ENCODE measurements at regions not wholly inside any gene's neighbourhood (a gene's known extent, or its start where the extent isn't known, plus 50 kb on each side); places are given as distances from the start of the nearest gene placed in this dataset.

- TF ChIP-seq RHOXF2B (CRISPR knock-in tag; conservative IDR thresholded peaks at IDR 0.05) (no peak), CHCHD3 (CRISPR knock-in tag; IDR thresholded peaks at IDR 0.05) (no peak), ZHX1 (conservative IDR thresholded peaks at IDR 0.05; ENCODE audit: low read length) (no peak), PML (IDR thresholded peaks at IDR 0.05; ENCODE audit: low read length) (peak; percentile 83), ZNF830 (CRISPR knock-in tag; IDR thresholded peaks at IDR 0.05) (no peak), NFATC3 (IDR thresholded peaks at IDR 0.05) (no peak), AFF4 (CRISPR knock-in tag; IDR thresholded peaks at IDR 0.05) (no peak), FOXP4 (CRISPR knock-in tag; IDR thresholded peaks at IDR 0.05; ENCODE audit: borderline replicate concordance) (no peak), SREBF2 (CRISPR knock-in tag; IDR thresholded peaks at IDR 0.05) (no peak), ZNF239 (CRISPR knock-in tag; IDR thresholded peaks at IDR 0.05) (no peak), U2AF2 (optimal IDR thresholded peaks at IDR 0.05; ENCODE audit: low read depth, low read length) (no peak), FOXO4 (CRISPR knock-in tag; IDR thresholded peaks at IDR 0.05) (no peak), SMAD2 (IDR thresholded peaks at IDR 0.05; ENCODE audit: low read depth, low read length) (no peak), DDX20 (tag; IDR thresholded peaks at IDR 0.05; ENCODE audit: low read depth) (no peak), OTX1 (CRISPR knock-in tag; IDR thresholded peaks at IDR 0.05) (no peak), GATA2 (CRISPR knock-in tag; IDR thresholded peaks at IDR 0.05) (peak; percentile 81), ZNF780A (CRISPR knock-in tag; IDR thresholded peaks at IDR 0.05) (no peak)
- TF ChIP-seq, protein P1, sequence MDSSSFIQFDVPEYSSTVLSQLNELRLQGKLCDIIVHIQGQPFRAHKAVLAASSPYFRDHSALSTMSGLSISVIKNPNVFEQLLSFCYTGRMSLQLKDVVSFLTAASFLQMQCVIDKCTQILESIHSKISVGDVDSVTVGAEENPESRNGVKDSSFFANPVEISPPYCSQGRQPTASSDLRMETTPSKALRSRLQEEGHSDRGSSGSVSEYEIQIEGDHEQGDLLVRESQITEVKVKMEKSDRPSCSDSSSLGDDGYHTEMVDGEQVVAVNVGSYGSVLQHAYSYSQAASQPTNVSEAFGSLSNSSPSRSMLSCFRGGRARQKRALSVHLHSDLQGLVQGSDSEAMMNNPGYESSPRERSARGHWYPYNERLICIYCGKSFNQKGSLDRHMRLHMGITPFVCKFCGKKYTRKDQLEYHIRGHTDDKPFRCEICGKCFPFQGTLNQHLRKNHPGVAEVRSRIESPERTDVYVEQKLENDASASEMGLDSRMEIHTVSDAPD (CRISPR knock-in tag; IDR thresholded peaks at IDR 0.05) = no peak
These were observed 170.4 kb downstream of the ZDHHC21 start (continued) for GRCh38 chr9:14522627-14523379.

Data from K562 (cell line).